GM18867 (cell line): ENCODE measurements at regions not wholly inside any gene's neighbourhood (a gene's known extent, or its start where the extent isn't known, plus 50 kb on each side); places are given as distances from the start of the nearest gene placed in this dataset.

Source experiments
- ATAC-seq: cut with Tn5 transposase; IDR thresholded peaks from one replicate; pipeline ENCODE4 v1.9.1; 2021; ENCODE audit warnings: mild to moderate bottlenecking, moderate library complexity; ENCODE audit not compliant: unreplicated experiment

GRCh38 chr15:35842631-35843030 lies 296.7 kb upstream of the DPH6 start:
- ATAC-seq = no peak

GRCh38 chr15:35843498-35843897 lies 297.5 kb upstream of the DPH6 start:
- ATAC-seq = no peak

- ATAC-seq = no peak
Measured at GRCh38 chr15:35850284-35850683, 304.3 kb upstream of the DPH6 start.

GRCh38 chr15:35851491-35851890 lies 305.5 kb upstream of the DPH6 start:
- ATAC-seq = no peak

GRCh38 chr15:35852818-35853624 lies 307.1 kb upstream of the DPH6 start:
- ATAC-seq = no peak

GRCh38 chr15:35854316-35854715 lies 308.4 kb upstream of the DPH6 start:
- no peak for ATAC-seq

- no peak for ATAC-seq
Measured at GRCh38 chr15:35857567-35858226, 311.7 kb upstream of the DPH6 start.

- ATAC-seq = no peak
Measured at GRCh38 chr15:35858707-35859106, 312.7 kb upstream of the DPH6 start.

- no peak for ATAC-seq
Measured at GRCh38 chr15:35863655-35864054, 317.7 kb upstream of the DPH6 start.

- no peak for ATAC-seq
Measured at GRCh38 chr15:35867356-35867755, 321.4 kb upstream of the DPH6 start.

GRCh38 chr15:35871282-35871681 lies 325.3 kb upstream of the DPH6 start:
- ATAC-seq = no peak

- no peak for ATAC-seq
Measured at GRCh38 chr15:35871812-35872211, 325.8 kb upstream of the DPH6 start.

GRCh38 chr15:35872577-35872976 lies 326.6 kb upstream of the DPH6 start:
- ATAC-seq = no peak

- ATAC-seq = no peak
Measured at GRCh38 chr15:35874260-35874905, 328.4 kb upstream of the DPH6 start.

GRCh38 chr15:35876762-35877161 lies 330.8 kb upstream of the DPH6 start:
- no peak for ATAC-seq

GRCh38 chr15:35880896-35881295 lies 334.9 kb upstream of the DPH6 start:
- ATAC-seq = no peak

- no peak for ATAC-seq
Measured at GRCh38 chr15:35885870-35886269, 339.9 kb upstream of the DPH6 start.

- ATAC-seq = no peak
Measured at GRCh38 chr15:35886765-35887164, 340.8 kb upstream of the DPH6 start.

- no peak for ATAC-seq
Measured at GRCh38 chr15:35888815-35889214, 342.9 kb upstream of the DPH6 start.

GRCh38 chr15:35907511-35907910 lies 361.5 kb upstream of the DPH6 start:
- no peak for ATAC-seq

GRCh38 chr15:35909414-35909813 lies 363.4 kb upstream of the DPH6 start:
- no peak for ATAC-seq

GRCh38 chr15:35910227-35910626 lies 364.3 kb upstream of the DPH6 start:
- no peak for ATAC-seq
